GM18858 (cell line): ENCODE measurements at regions not wholly inside any gene's neighbourhood (a gene's known extent, or its start where the extent isn't known, plus 50 kb on each side); places are given as distances from the start of the nearest gene placed in this dataset.

Experiments
- ATAC-seq: cut with Tn5 transposase; IDR thresholded peaks from one replicate; pipeline ENCODE4 v1.9.1; 2021; ENCODE audit not compliant: unreplicated experiment

- no peak for ATAC-seq
These were observed 129.5 kb upstream of the DSCAM start for GRCh38 chr21:40976198-40977109.

- no peak for ATAC-seq
These were observed 138.4 kb upstream of the DSCAM start for GRCh38 chr21:40985370-40985769.

GRCh38 chr21:40990366-40990765, 143.4 kb upstream of the DSCAM start:
- no peak for ATAC-seq

- no peak for ATAC-seq
These were observed 150.9 kb upstream of the DSCAM start for GRCh38 chr21:40997831-40998230.

DNA sequence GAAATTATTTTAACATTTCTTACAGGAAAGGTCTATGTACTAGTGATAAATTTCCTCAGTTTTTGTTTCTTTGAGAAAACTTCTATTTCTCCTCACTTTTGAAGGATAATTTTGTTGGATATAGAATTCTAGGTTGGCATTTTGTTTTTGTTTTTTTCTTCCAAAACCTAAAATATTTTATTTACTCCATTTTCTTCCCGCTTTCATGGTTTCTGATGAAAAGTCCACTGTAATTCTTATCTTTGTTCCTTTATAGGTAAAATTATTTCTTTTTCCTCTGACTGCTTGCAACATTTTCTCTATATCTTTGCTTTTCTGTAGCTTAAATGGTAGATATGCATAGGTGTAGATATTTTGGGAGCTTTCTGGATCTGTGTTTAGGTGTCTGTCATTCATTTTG, 153.9 kb upstream of the DSCAM start:
- no peak for ATAC-seq

DNA sequence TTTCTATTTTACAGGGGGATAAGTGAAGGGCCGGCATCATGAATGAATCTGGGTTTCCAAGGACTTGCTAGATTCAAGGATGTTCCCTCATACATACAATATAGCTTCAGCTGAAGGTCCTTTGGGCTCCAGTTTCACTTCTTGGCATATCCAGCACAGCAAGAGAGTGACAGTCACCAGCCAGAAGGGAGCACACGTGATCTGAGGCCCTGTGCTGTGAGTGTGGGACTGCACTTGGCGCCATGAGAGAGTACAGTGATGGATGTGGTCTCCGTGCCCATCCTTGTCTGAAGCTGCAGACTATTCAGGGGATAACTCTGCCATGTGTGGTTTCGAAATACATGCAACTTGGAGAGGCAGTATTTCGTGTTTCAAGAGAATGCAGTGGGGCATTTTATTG, 159.7 kb upstream of the DSCAM start:
- ATAC-seq: no peak

- no peak for ATAC-seq
These were observed 159.6 kb upstream of the BACE2 start for GRCh38 chr21:41008351-41008750.

GRCh38 chr21:41008974-41009373, 159.0 kb upstream of the BACE2 start:
- no peak for ATAC-seq

- no peak for ATAC-seq
These were observed 158.4 kb upstream of the BACE2 start for GRCh38 chr21:41009398-41010100.

DNA sequence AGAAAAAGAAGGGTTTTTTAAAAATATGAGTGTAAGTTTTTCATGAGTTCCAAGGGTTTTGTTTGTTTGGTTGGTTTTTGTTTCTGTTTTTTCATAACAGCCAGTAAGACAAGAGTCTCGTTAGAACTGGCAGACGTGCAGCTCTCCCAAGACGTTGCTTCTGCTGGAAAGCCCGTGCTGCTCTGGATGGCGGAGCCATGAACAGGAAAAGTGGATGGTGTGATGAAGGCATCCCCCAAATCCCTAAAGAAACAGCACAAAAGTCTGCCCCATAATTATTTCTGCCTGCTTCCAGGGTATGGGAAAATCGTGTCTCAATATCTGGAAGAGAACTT, 157.9 kb upstream of the BACE2 start:
- no peak for ATAC-seq

- ATAC-seq: no peak
These were observed 156.7 kb upstream of the BACE2 start for GRCh38 chr21:41011098-41011731.

- ATAC-seq: no peak
These were observed 156.0 kb upstream of the BACE2 start for GRCh38 chr21:41011951-41012366.

- ATAC-seq: no peak
These were observed 155.5 kb upstream of the BACE2 start for GRCh38 chr21:41012425-41012824.

DNA sequence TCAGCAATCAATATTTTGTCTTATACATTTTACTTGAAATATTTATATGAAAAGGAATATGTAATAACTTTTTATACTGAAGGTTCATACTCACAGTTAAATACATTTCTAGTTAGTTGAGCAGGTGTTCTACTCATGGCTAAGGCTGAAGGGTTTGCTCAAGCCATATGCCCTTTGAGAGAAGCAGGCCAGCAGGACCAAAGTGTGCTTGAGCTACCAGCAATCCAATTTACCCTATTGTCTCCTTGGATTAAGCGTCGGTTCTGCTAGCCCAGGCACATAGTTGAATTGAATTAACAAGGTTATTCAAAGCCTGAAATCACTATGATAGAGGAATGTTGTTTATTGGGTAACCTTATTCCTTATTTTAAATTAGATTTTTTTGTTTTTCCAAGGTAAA, 151.5 kb upstream of the BACE2 start:
- ATAC-seq: no peak

DNA sequence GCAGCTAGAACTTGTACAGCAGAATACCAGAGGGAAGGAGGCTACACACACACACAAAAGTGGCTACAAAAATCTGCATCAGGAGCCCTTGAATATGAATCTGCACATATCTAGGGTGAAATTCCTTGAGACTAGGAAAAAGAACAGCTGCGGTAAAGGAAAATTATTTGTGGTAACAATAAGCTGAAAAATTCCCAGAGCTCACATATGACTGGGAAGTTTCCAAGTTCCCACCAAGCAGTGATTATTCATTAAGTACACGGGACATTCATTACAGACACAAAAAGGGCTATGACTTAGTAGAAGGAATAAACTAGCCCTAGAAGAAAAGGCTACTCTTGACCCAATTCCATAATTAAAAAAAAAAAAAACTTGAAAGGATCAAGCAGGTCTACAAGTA, 149.5 kb upstream of the BACE2 start:
- no peak for ATAC-seq

- ATAC-seq: no peak
These were observed 144.0 kb upstream of the BACE2 start for GRCh38 chr21:41023936-41024335.

DNA sequence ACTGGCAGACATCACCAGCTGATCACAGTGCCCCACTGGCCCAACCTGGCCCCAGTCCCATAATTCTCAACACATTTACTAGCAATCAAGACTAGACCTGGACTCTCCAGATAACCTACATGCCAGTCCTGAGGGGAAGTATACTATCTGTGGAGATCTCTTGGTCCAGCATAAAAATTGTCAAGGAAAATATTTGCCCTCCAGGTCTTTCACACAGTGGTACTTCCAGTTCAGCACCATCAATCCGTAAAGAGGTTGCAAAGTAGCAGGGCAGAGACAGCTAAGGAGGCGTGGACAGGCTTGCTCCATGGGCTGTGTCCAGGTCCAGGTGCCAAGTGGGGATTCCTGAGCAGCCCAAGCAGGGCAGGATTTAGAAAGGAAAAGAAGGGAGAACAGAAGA, 143.6 kb upstream of the BACE2 start:
- ATAC-seq: no peak

DNA sequence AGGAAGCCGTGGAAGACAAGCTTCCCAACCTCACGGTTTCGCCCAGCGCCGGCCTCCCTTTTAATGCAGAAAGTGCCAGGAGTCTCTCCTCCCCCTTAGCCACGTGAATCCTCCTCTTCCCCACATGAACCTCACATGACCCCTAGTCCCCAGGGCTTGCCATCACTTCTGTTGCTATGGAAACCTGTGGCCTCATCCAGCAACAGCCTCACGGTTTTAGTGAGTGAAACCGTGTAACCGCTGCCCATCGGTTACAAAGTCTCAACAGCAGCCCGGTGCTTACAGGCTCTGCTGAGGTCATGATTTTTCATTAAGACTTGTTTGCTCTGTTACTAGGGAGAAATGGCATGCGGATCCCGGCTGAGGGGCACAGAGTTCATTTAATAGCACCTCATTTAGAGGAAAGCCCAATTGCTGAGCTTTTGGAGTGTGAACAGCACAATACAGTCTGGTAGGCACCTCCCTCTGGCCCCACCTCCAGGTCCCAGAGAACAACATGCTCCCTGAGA, 143.2 kb upstream of the BACE2 start:
- ATAC-seq: no peak

DNA sequence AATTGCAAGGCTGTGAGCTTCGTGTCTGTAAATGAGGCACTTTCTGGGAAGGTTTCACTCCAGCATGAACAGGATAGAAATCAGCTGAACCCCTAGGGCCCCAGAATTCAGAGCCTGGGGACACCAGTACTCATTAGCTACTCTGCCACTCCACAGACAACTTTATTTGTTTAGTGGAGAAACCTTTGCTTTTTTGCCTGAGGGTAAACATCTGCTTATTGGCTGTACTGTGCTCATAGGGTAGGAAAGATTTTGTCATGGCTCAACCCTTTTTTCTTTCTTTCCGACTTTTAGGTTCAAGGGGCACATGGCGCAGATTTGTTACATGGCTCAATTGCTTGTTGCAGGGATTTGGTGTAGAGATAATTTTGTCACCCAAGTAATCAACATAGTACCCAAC, 138.4 kb upstream of the BACE2 start:
- ATAC-seq: no peak

GRCh38 chr21:41031701-41032220, 136.2 kb upstream of the BACE2 start:
- ATAC-seq: no peak

GRCh38 chr21:41032541-41032940, 135.4 kb upstream of the BACE2 start:
- ATAC-seq: no peak

GRCh38 chr21:41037212-41037611, 130.7 kb upstream of the BACE2 start:
- ATAC-seq: no peak
